Loucy (cell line): ENCODE measurements at regions not wholly inside any gene's neighbourhood (a gene's known extent, or its start where the extent isn't known, plus 50 kb on each side); places are given as distances from the start of the nearest gene placed in this dataset.
"Not testable (repeated sequence)": the region's sequence is repeated elsewhere in the genome, so short reads cannot be mapped to it uniquely, and the experiment has no call there.

ENCODE experiments used
- CTCF ChIP-seq: fragments of 200-600 bp; sonication (generic); conservative IDR thresholded peaks from 2 replicates; pipeline ENCODE4 v1.5.1; 2014; ENCODE audit warnings: mild to moderate bottlenecking, antibody characterized with exemption, low read length
- EZH2phosphoT487 ChIP-seq: fragments of 200-600 bp; IDR thresholded peaks from 2 replicates; pipeline ENCODE4 v1.6.1; 2018; ENCODE audit warnings: antibody characterized with exemption, mild to moderate bottlenecking, moderate library complexity, borderline replicate concordance

- TF ChIP-seq CTCF, EZH2phosphoT487: not testable (repeated sequence)
Observed at GRCh38 chr22:22296047-22296446, 51.5 kb downstream of the VPREB1 start.
